ENCODE measurements at regions not wholly inside any gene's neighbourhood (a gene's known extent, or its start where the extent isn't known, plus 50 kb on each side); places are given as distances from the start of the nearest gene placed in this dataset.

- TF ChIP-seq YY1 (IDR thresholded peaks at IDR 0.05; ENCODE audit: extremely low read depth, insufficient replicate concordance, low read depth, low read length) = no peak
- TF ChIP-seq EZH2 (IDR thresholded peaks at IDR 0.05) = no peak
- TF ChIP-seq POLR2AphosphoS5 (IDR thresholded peaks at IDR 0.05; ENCODE audit: low read depth, low read length) = no peak
- no peak for TF ChIP-seq SIN3A (IDR thresholded peaks at IDR 0.05; ENCODE audit: low read depth)
- no peak for TF ChIP-seq CEBPB (IDR thresholded peaks at IDR 0.05; ENCODE audit: low read depth)
- TF ChIP-seq RAD21 (IDR thresholded peaks at IDR 0.05; ENCODE audit: low read depth) = no peak
- TF ChIP-seq ATF3 (IDR thresholded peaks at IDR 0.05) = no peak
- TF ChIP-seq REST (IDR thresholded peaks at IDR 0.05; ENCODE audit: low read depth) = no peak
- no peak for TF ChIP-seq ZNF274 (IDR thresholded peaks at IDR 0.05; ENCODE audit: low read depth, low read length)
Observed at GRCh38 chr6:19158586-19158985, 678.6 kb upstream of the ID4 start (continued).

GRCh38 chr6:19159089-19159488, 678.1 kb upstream of the ID4 start:
- no peak for ATAC-seq
- no peak overlapping the region for H3K27ac ChIP-seq (ENCODE audit: low read depth, low read length)
- intact Hi-C loops (cut with micrococcal nuclease) = no loop called here
- H3K79me2 ChIP-seq (ENCODE audit: insufficient read depth, low read length) = no peaks in the 10 kb centered on the region
- POLR2A ChIA-PET = no interaction called here
- CTCF ChIA-PET = no interaction called here
- no peak overlapping the region for H3K9ac ChIP-seq (ENCODE audit: low read length)
- no peaks in the 10 kb centered on the region for H4K20me1 ChIP-seq (ENCODE audit: insufficient read depth)
- no peak overlapping the region for H3K4me2 ChIP-seq (ENCODE audit: low read length)
- no peak overlapping the region for H2AFZ ChIP-seq (ENCODE audit: low read depth, low read length, poor library complexity, severe bottlenecking)
- H3K27me3 ChIP-seq (ENCODE audit: insufficient read depth, low read length) = no peaks in the 10 kb centered on the region
- no TSS peak for BruUV-seq (replicated peaks)
- H3K4me3 ChIP-seq (replicated peaks in 1 of 2; ENCODE audit: low read depth in 1 of 2, low read length in 2 of 2) = no peak overlapping the region
- no peak for DNase-seq (ENCODE audit: low read depth, low spot score)
- no peaks in the 10 kb centered on the region for H3K36me3 ChIP-seq (ENCODE audit: control insufficient read depth in 1 of 2, insufficient read depth in 2 of 2, low read length in 2 of 2)
- TF ChIP-seq SP1 (IDR thresholded peaks at IDR 0.05; ENCODE audit: low read depth) (no peak), ATF3 (IDR thresholded peaks at IDR 0.05) (no peak), SRF (IDR thresholded peaks at IDR 0.05; ENCODE audit: low read depth) (no peak), FOSL1 (IDR thresholded peaks at IDR 0.05; ENCODE audit: low read depth) (no peak)
- RAD21 ChIA-PET (ENCODE audit: low non-redundant PET in 1 of 2, low total read pairs in 2 of 2, uncharacterized antibody in 2 of 2, unreplicated experiment in 2 of 2) = no interaction called here
- no peaks in the 10 kb centered on the region for H3K4me1 ChIP-seq (ENCODE audit: control insufficient read depth in 1 of 2, insufficient read depth in 2 of 2, low read length in 2 of 2)
- no peaks in the 10 kb centered on the region for H3K9me3 ChIP-seq (ENCODE audit: control insufficient read depth in 1 of 2, insufficient read depth in 1 of 2, low read depth in 1 of 2, low read length in 2 of 2)
- H3K9me2 ChIP-seq (ENCODE audit: insufficient read depth) = no peaks in the 10 kb centered on the region
